ENCODE measurements at regions not wholly inside any gene's neighbourhood (a gene's known extent, or its start where the extent isn't known, plus 50 kb on each side); places are given as distances from the start of the nearest gene placed in this dataset.

DNA sequence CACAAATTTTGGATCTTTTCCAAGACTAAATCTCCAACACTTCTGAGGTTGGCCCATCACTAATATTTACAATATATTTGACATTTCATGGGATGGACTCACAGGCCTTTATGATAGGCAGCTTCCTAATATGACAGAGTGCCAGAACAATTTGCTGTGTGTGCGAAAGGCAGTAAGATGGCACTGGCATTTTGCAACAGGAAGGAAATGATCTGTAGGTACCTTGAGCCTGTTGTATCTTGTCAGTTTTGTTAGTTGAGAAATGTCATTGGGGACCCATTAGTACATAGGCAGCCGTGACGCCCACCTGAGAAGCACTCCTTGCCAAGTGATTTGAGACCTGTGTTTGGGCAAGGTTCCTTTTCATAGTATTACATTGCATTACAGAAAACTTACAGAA is 153.4 kb upstream of the HEY2 start:
- H3K4me1 ChIP-seq (ENCODE audit: control insufficient read depth, insufficient read depth, low read length): no peaks in the 10 kb centered on the region
- H3K9me3 ChIP-seq (ENCODE audit: control insufficient read depth, insufficient read depth, low read depth, low read length): no peaks in the 10 kb centered on the region
- H3K4me3 ChIP-seq (ENCODE audit: low read depth in 2 of 2, low read length in 2 of 2): no peak overlapping the region
- no peak overlapping the region for H3K27ac ChIP-seq (ENCODE audit: low read length)
- DNase-seq (ENCODE audit: low read depth, low spot score): no peak
- CTCF ChIA-PET: no interaction called here
- in situ Hi-C loops (cut with HindIII; ENCODE audit: low pct_unique_long_range_greater_than_20kb, low sequenced_read_pairs) (no loop called here), intact Hi-C loops (cut with micrococcal nuclease; ENCODE audit: unreplicated experiment) (no loop called here)
- no peak for ATAC-seq
- no peak for TF ChIP-seq REST (IDR thresholded peaks at IDR 0.05; ENCODE audit: insufficient read depth in 1 of 2, low read depth in 2 of 2, low read length in 1 of 2)
- TF ChIP-seq POLR2AphosphoS5 (IDR thresholded peaks at IDR 0.05; ENCODE audit: low read depth, low read length): no peak
- TF ChIP-seq TCF7L2 (IDR thresholded peaks at IDR 0.05; ENCODE audit: low read depth, low read length): no peak
- TF ChIP-seq SIN3A (IDR thresholded peaks at IDR 0.05; ENCODE audit: borderline replicate concordance, insufficient read depth, low read depth, low read length): no peak
- TF ChIP-seq, protein P1, sequence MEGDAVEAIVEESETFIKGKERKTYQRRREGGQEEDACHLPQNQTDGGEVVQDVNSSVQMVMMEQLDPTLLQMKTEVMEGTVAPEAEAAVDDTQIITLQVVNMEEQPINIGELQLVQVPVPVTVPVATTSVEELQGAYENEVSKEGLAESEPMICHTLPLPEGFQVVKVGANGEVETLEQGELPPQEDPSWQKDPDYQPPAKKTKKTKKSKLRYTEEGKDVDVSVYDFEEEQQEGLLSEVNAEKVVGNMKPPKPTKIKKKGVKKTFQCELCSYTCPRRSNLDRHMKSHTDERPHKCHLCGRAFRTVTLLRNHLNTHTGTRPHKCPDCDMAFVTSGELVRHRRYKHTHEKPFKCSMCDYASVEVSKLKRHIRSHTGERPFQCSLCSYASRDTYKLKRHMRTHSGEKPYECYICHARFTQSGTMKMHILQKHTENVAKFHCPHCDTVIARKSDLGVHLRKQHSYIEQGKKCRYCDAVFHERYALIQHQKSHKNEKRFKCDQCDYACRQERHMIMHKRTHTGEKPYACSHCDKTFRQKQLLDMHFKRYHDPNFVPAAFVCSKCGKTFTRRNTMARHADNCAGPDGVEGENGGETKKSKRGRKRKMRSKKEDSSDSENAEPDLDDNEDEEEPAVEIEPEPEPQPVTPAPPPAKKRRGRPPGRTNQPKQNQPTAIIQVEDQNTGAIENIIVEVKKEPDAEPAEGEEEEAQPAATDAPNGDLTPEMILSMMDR (IDR thresholded peaks at IDR 0.05): no peak
- POLR2A ChIA-PET: no interaction called here
- no TSS peak for BruUV-seq (replicated peaks)
- no peaks in the 10 kb centered on the region for H3K36me3 ChIP-seq (ENCODE audit: control insufficient read depth, insufficient read depth, low read length)
- no peaks in the 10 kb centered on the region; the same call in 1 of the 2 replicates for H3K27me3 ChIP-seq (ENCODE audit: control insufficient read depth, insufficient read depth, low read length)

DNA sequence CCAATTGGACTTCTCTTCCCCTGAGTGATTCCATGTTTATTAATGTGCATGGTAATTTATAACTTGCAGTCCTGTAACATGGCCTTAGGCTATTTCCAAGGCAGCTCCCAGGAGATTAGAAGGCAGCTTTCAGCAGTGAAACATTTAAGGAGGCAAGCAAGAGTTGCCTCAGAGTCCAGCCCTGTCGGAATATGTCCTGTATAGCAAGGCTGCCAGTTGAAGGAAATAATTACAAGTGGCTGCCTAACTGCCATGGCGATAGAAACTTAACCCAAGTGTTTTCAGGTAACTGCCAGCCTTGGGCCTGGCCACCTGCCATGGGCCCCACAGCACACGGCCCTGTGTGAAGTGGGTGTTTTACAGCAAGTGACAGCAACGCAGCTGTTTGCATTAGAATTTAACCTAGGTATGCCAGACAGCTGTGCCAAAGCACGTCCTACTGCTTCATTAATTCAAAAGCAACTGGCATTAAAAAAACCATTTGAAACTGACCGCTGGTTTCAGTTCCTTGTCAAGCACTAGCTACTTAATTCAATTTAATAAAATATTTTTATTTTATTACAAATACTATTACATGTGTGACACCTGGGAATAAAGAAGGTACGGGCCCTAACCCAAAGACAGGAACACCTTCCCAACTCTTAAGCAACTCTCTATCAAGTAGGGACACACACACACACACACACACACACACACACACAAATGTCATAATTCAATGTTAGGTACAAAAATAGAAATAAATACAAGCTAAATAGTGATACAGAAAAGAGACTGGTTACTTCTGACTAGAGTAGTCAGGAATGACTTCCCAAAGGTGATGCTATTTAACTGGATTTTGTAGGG is 151.8 kb upstream of the HEY2 start:
- ChIA-PET POLR2A (interaction anchor here (0.6 kb wide), 1 partner anchor 10 kb away, joined by 4 read pairs; no protein-coding TSS in a partner anchor), CTCF (interaction anchor here (0.7 kb wide), 2 partner anchors 125 to 168 kb away, joined by 5 to 9 read pairs; no protein-coding TSS in a partner anchor)
- H3K27me3 ChIP-seq (ENCODE audit: control insufficient read depth, insufficient read depth, low read length): no peaks in the 10 kb centered on the region; the same call in 1 of the 2 replicates
- H3K36me3 ChIP-seq (ENCODE audit: control insufficient read depth, insufficient read depth, low read length): no peaks in the 10 kb centered on the region
- no TSS peak for BruUV-seq (replicated peaks)
- intact Hi-C loops (cut with micrococcal nuclease; ENCODE audit: unreplicated experiment) (no loop called here), in situ Hi-C loops (cut with HindIII; ENCODE audit: low pct_unique_long_range_greater_than_20kb, low sequenced_read_pairs) (no loop called here)
- ATAC-seq: no peak
- no peaks in the 10 kb centered on the region for H3K9me3 ChIP-seq (ENCODE audit: control insufficient read depth, insufficient read depth, low read depth, low read length)
- no peak overlapping the region for H3K27ac ChIP-seq (ENCODE audit: low read length)
- TF ChIP-seq POLR2AphosphoS5 (IDR thresholded peaks at IDR 0.05; ENCODE audit: low read depth, low read length) (no peak), REST (IDR thresholded peaks at IDR 0.05; ENCODE audit: insufficient read depth in 1 of 2, low read depth in 2 of 2, low read length in 1 of 2) (no peak), TCF7L2 (IDR thresholded peaks at IDR 0.05; ENCODE audit: low read depth, low read length) (no peak), SIN3A (IDR thresholded peaks at IDR 0.05; ENCODE audit: borderline replicate concordance, insufficient read depth, low read depth, low read length) (no peak)
- TF ChIP-seq, protein P1 (IDR thresholded peaks at IDR 0.05): no peak
- no peak overlapping the region for H3K4me3 ChIP-seq (ENCODE audit: low read depth in 2 of 2, low read length in 2 of 2)
- H3K4me1 ChIP-seq (ENCODE audit: control insufficient read depth, insufficient read depth, low read length): no peaks in the 10 kb centered on the region
- DNase-seq (ENCODE audit: low read depth, low spot score): no peak
